Right cardiac atrium (tissue), 5 donors: ENCODE measurements at regions not wholly inside any gene's neighbourhood (a gene's known extent, or its start where the extent isn't known, plus 50 kb on each side); places are given as distances from the start of the nearest gene placed in this dataset.

Source experiments
- ATAC-seq, 2 donors: fragments of 200-7000 bp; cut with Tn5 transposase; one replicate each; pipeline versions ENCODE4 v1.8.0 to v1.9.1; 2020; ENCODE audit warnings: moderate library complexity in 2 of 2, mild to moderate bottlenecking in 1 of 2
- DNase-seq, 3 donors: peaks; one replicate each; pipeline ENCODE4 v3.0.0-alpha.2; 2020
- H3K27ac ChIP-seq: one replicate; pipeline ENCODE4 v1.5.1; 2013; ENCODE audit warnings: mild to moderate bottlenecking, low read length, control low read depth, moderate library complexity
- H3K27me3 ChIP-seq: one replicate; pipeline ENCODE4 v1.6.1; 2013; ENCODE audit not compliant: control insufficient read depth, insufficient read depth
- H3K4me1 ChIP-seq: one replicate; pipeline ENCODE4 v1.6.1; 2013; ENCODE audit warnings: low read length; ENCODE audit not compliant: control insufficient read depth, insufficient read depth
- H3K4me3 ChIP-seq: one replicate; pipeline ENCODE4 v1.5.1; 2013; ENCODE audit warnings: low read length, control low read depth
- H3K9me3 ChIP-seq: one replicate; pipeline ENCODE4 v1.6.1; 2013; ENCODE audit warnings: low read length; ENCODE audit not compliant: control insufficient read depth
- WGBS: extraction: QIAGEN DNeasy Blood & Tissue Kit; methylation state at CpG from one replicate; pipeline ENCODE4 v1.1.7; 2013; 5-methylcytosine and 5-hydroxymethylcytosine counted together
- intact Hi-C, 4 donors: fragments of 100-400 bp; cut with DNase I; formaldehyde crosslinking; loops; one replicate each; pipeline versions ENCODE4 v1.11.0 to v1.14.0; 2022 to 2023
- donor health status: healthy with polysubstance abuse.
- donor health status: DM: no; HTN: yes; CAD: no.
- donor health status: DM: no; HTN: no; CAD: no.
- donor health status: DM: no; HTN: yes; CAD: no; lungs with severe emphysema.
- donor health status: DM: yes; HTN: yes; CAD: no.

DNA sequence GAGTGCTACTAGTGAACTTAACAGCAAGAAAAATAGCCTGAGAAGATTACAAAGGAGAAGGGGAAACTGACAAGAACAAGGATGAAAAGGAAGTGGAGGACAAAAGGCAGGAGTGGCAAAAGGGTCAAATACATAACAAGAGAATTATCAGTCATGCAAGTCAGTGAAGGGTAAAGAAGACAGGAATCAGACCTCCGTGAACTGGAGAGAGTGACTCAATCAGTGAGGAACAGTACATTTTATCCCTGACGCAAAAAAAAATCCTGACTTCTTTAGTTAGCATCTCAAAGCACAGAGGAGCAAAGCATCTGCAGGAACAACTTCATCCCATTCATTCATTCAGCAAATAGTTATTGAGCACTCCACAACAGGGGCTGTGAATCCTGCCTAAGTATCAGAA lies 97.8 kb downstream of the SST start:
- Histone ChIP-seq H3K27ac (no peak overlapping the region), H3K27me3 (no peaks in the 10 kb centered on the region), H3K4me1 (peaks cover 2% of the 10 kb centered on the region), H3K9me3 (no peaks in the 10 kb centered on the region), H3K4me3 (no peak overlapping the region)
- WGBS, result 64% methylated on average over 2 of the region's 2 CpGs
- intact Hi-C loops, result no loop called here
- no peak for ATAC-seq
- no peak for DNase-seq

- H3K27ac ChIP-seq, result no peak overlapping the region
- no peak for DNase-seq
- no peak overlapping the region for H3K4me3 ChIP-seq
- ATAC-seq, result no peak
- 79% methylated on average over 4 of the region's 4 CpGs for WGBS
- peaks cover 6% of the 10 kb centered on the region for H3K4me1 ChIP-seq
- no peaks in the 10 kb centered on the region for H3K9me3 ChIP-seq
- no peaks in the 10 kb centered on the region for H3K27me3 ChIP-seq
- intact Hi-C loops, result no loop called here
These were observed 98.5 kb downstream of the SST start for GRCh38 chr3:187571701-187572100.

- ATAC-seq, result no peak
- intact Hi-C loops, result no loop called here
- H3K4me1 ChIP-seq, result peaks cover 6% of the 10 kb centered on the region
- H3K27me3 ChIP-seq, result no peaks in the 10 kb centered on the region
- H3K4me3 ChIP-seq, result no peak overlapping the region
- no peak for DNase-seq
- H3K27ac ChIP-seq, result no peak overlapping the region
- H3K9me3 ChIP-seq, result no peaks in the 10 kb centered on the region
- 69% methylated on average over 2 of the region's 2 CpGs for WGBS
These were observed 99.4 kb downstream of the SST start for GRCh38 chr3:187570776-187571175.

GRCh38 chr3:187568171-187568570 lies 102.0 kb downstream of the SST start:
- Histone ChIP-seq H3K4me1 (peaks cover 6% of the 10 kb centered on the region), H3K9me3 (no peaks in the 10 kb centered on the region), H3K27ac (no peak overlapping the region), H3K27me3 (no peaks in the 10 kb centered on the region), H3K4me3 (no peak overlapping the region)
- DNase-seq, result peak in 1 of 3 donors; percentile 18
- intact Hi-C loops, result loop anchor here in 1 of 4 donors (10.0 kb wide), 1 partner anchor 87 kb away; no protein-coding TSS in a partner anchor
- no peak for ATAC-seq
- 66% methylated on average over 4 of the region's 4 CpGs for WGBS

- no peaks in the 10 kb centered on the region for H3K27me3 ChIP-seq
- ATAC-seq (peak; percentile 27 to 45), DNase-seq (no peak)
- H3K4me1 ChIP-seq, result peaks cover 6% of the 10 kb centered on the region
- no peak overlapping the region for H3K4me3 ChIP-seq
- intact Hi-C loops, result loop anchor here in 1 of 4 donors (10.0 kb wide), 1 partner anchor 87 kb away; no protein-coding TSS in a partner anchor
- H3K9me3 ChIP-seq, result no peaks in the 10 kb centered on the region
- 50% methylated on average over 2 of the region's 2 CpGs for WGBS
- no peak overlapping the region for H3K27ac ChIP-seq
These were observed 102.5 kb downstream of the SST start for GRCh38 chr3:187567661-187568121.

- peak; percentile 70 to 82 for ATAC-seq
- intact Hi-C loops, result loop anchor here in 1 of 4 donors (10.0 kb wide), 1 partner anchor 88 kb away; no protein-coding TSS in a partner anchor
- no peak overlapping the region for H3K27ac ChIP-seq
These were observed 103.2 kb downstream of the SST start for GRCh38 chr3:187567021-187567420.

GRCh38 chr3:187565701-187566100 lies 104.5 kb downstream of the SST start:
- intact Hi-C loops, result loop anchor here in 1 of 4 donors (10.0 kb wide), 1 partner anchor 89 kb away; no protein-coding TSS in a partner anchor
- Histone ChIP-seq H3K27ac (no peak overlapping the region), H3K27me3 (no peaks in the 10 kb centered on the region), H3K4me3 (no peak overlapping the region), H3K4me1 (peaks cover 6% of the 10 kb centered on the region), H3K9me3 (no peaks in the 10 kb centered on the region)
- DNase-seq, result no peak
- no peak for ATAC-seq
- WGBS, result 93% methylated on average over 5 of the region's 5 CpGs

More at GRCh38 chr3:187567021-187567420, 103.2 kb downstream of the SST start:
- 36% methylated on average over 2 of the region's 2 CpGs for WGBS
- no peaks in the 10 kb centered on the region for H3K9me3 ChIP-seq
- peaks cover 6% of the 10 kb centered on the region for H3K4me1 ChIP-seq
- peak in 1 of 3 donors; percentile 29 for DNase-seq
- no peak overlapping the region for H3K4me3 ChIP-seq
- no peaks in the 10 kb centered on the region for H3K27me3 ChIP-seq

DNA sequence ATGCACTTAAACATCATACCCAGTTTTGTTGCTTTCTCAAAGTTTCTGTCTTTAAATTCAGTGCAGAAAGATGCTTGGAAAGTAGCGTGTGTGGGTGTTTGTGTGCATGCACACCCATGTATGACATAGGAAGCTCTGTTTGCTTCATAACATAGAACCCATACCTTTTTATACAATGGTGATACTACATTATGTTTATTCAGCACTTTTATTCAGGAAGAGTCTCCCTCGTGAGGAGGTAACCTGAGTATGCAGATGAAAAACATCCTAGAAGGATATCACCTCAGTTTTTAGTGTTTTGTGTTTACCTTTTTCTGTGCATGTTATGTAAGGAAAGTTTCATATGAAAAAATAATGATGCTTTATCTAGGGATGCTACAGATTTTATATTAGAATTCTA lies 111.2 kb downstream of the SST start:
- DNase-seq (no peak), ATAC-seq (no peak)
- WGBS, result 76% methylated on average over 2 of the region's 2 CpGs
- intact Hi-C loops, result no loop called here
- Histone ChIP-seq H3K4me1 (no peaks in the 10 kb centered on the region), H3K4me3 (no peak overlapping the region), H3K27ac (no peak overlapping the region), H3K27me3 (no peaks in the 10 kb centered on the region), H3K9me3 (no peaks in the 10 kb centered on the region)

DNA sequence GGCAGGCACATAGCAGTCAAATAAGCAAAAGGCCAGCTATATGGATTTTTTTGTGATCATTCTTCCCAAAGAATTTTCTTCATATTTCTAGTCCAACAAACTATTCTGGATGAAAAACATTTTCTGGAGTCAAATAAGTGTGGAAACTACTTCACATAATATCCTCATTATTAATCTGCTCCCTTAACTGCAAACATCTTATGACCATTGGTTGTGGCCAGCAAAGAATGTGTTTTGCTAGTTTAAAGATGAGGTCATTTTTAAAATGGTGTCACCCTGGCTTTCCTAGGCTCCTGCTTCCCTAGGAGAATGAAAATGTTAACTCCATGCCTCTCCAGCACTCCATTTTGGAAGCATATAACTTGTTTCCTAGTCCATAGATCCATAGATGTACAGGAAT lies 118.8 kb downstream of the SST start:
- ATAC-seq, result no peak
- intact Hi-C loops, result no loop called here
- Histone ChIP-seq H3K27ac (no peak overlapping the region), H3K4me1 (no peaks in the 10 kb centered on the region), H3K9me3 (no peaks in the 10 kb centered on the region), H3K27me3 (no peaks in the 10 kb centered on the region), H3K4me3 (no peak overlapping the region)
- no peak for DNase-seq

GRCh38 chr3:187550446-187550845 lies 119.7 kb downstream of the SST start:
- no peaks in the 10 kb centered on the region for H3K9me3 ChIP-seq
- H3K4me1 ChIP-seq, result no peaks in the 10 kb centered on the region
- DNase-seq (no peak), ATAC-seq (no peak)
- no peak overlapping the region for H3K4me3 ChIP-seq
- H3K27ac ChIP-seq, result no peak overlapping the region
- 84% methylated on average over 1 of the region's 1 CpG for WGBS
- H3K27me3 ChIP-seq, result no peaks in the 10 kb centered on the region
- intact Hi-C loops, result no loop called here

DNA sequence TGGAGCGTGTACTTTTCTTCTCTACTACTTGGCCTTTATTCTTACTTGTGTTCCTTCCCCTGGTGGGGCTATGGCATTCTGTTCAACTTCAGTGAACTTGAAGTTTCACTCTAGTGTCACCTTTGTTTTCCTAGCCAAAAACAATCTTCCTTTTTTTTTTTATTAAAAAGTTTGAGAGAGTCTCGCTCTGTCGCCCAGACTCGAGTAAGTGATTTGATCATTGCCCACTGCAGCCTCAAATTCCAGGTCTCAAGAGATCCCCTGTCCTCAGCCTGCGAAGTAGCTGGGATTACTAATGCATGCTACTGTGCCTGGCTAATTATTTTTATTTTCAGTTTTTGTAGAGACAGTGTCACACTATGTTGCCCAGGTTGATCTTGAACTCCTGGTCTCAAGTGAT lies 124.8 kb downstream of the SST start:
- no peak overlapping the region for H3K27ac ChIP-seq
- no peaks in the 10 kb centered on the region for H3K4me1 ChIP-seq
- intact Hi-C loops, result no loop called here
- no peak for DNase-seq
- ATAC-seq, result no peak
- no peak overlapping the region for H3K4me3 ChIP-seq
- no peaks in the 10 kb centered on the region for H3K9me3 ChIP-seq
- 93% methylated on average over 5 of the region's 5 CpGs for WGBS
- no peaks in the 10 kb centered on the region for H3K27me3 ChIP-seq

- Histone ChIP-seq H3K27me3 (no peaks in the 10 kb centered on the region), H3K4me3 (no peak overlapping the region), H3K27ac (no peak overlapping the region), H3K4me1 (no peaks in the 10 kb centered on the region), H3K9me3 (no peaks in the 10 kb centered on the region)
- 93% methylated on average over 5 of the region's 5 CpGs for WGBS
- ATAC-seq (no peak), DNase-seq (no peak)
- intact Hi-C loops, result no loop called here
These were observed 125.9 kb downstream of the SST start for GRCh38 chr3:187544326-187544725.
